Right lobe of liver (tissue), 4 donors: ENCODE measurements at regions not wholly inside any gene's neighbourhood (a gene's known extent, or its start where the extent isn't known, plus 50 kb on each side); places are given as distances from the start of the nearest gene placed in this dataset.

ENCODE experiments used
- CTCF ChIP-seq, 4 donors: fragments of 200-600 bp in 3 of 4; fragments of 450-650 bp in 1 of 4; IDR thresholded peaks; one replicate each; pipeline versions ENCODE4 v1.5.1 to v1.8.0; 2016 to 2022; ENCODE audit warnings: antibody characterized with exemption in 4 of 4, mild to moderate bottlenecking in 2 of 4
- POLR2A ChIP-seq: fragments of 450-650 bp; IDR thresholded peaks from one replicate; pipeline ENCODE4 v1.6.1; 2017; ENCODE audit warnings: antibody characterized with exemption, mild to moderate bottlenecking
- donor health status: DM: no; HTN: no; CAD: no.
- donor health status: DM: no; HTN: no; CAD: no.
- donor health status: DM: no; HTN: yes; CAD: no.

GRCh38 chr6:25053875-25054371, 118.2 kb upstream of the RIPOR2 start:
- TF ChIP-seq CTCF (IDR thresholded peaks at IDR 0.05) (no peak), POLR2A (no peak)
